ENCODE measurements at regions not wholly inside any gene's neighbourhood (a gene's known extent, or its start where the extent isn't known, plus 50 kb on each side); places are given as distances from the start of the nearest gene placed in this dataset.

GRCh38 chr5:66342341-66342880 lies 198.3 kb downstream of the SREK1 start:
- Histone ChIP-seq H4K20me1 (ENCODE audit: control insufficient read depth, insufficient read depth, insufficient read length) (no peaks in the 10 kb centered on the region), H3K27ac (ENCODE audit: insufficient read length, low read depth, low read length) (no peak overlapping the region), H2BK20ac (ENCODE audit: low read depth, low read length, poor library complexity, severe bottlenecking) (no peak overlapping the region), H3K4me2 (ENCODE audit: insufficient read depth, insufficient read length, low read length) (no peak overlapping the region), H2BK15ac (ENCODE audit: low read depth, low read length) (no peak overlapping the region), H3T11ph (ENCODE audit: low read length) (no peak overlapping the region), H3K27me3 (ENCODE audit: insufficient read depth, low read length) (no peaks in the 10 kb centered on the region), H2BK5ac (ENCODE audit: insufficient read length, low read length) (no peak overlapping the region), H4K5ac (ENCODE audit: insufficient read length, low read depth, low read length) (no peak overlapping the region), H3K9ac (ENCODE audit: extremely low read depth, insufficient read length, low read length) (no peak overlapping the region), H2AK5ac (ENCODE audit: insufficient read length, low read length) (no peak overlapping the region), H2BK12ac (ENCODE audit: insufficient read length, low read depth, low read length) (no peak overlapping the region), H4K8ac (replicated peaks; ENCODE audit: insufficient read length, low read depth, low read length) (no peak overlapping the region), H3K79me2 (ENCODE audit: insufficient read depth, low read length) (no peaks in the 10 kb centered on the region), H3K23ac (ENCODE audit: insufficient read length, low read depth, low read length) (no peak overlapping the region), H3K23me2 (ENCODE audit: insufficient read length, low read depth, low read length, poor library complexity, severe bottlenecking) (no peaks in the 10 kb centered on the region), H2AFZ (ENCODE audit: low read length) (no peak overlapping the region), H2BK120ac (ENCODE audit: low read depth, low read length, poor library complexity, severe bottlenecking) (no peak overlapping the region), H3K18ac (ENCODE audit: insufficient read length, low read depth, low read length) (no peak overlapping the region), H3K4ac (ENCODE audit: low read depth, low read length) (no peak overlapping the region), H3K4me1 (ENCODE audit: insufficient read depth, low read length) (peaks cover 2% of the 10 kb centered on the region; the same call in 1 of the 2 replicates), H3K9me3 (ENCODE audit: control insufficient read depth, low read depth, low read length) (no peaks in the 10 kb centered on the region), H3K79me1 (ENCODE audit: insufficient read depth, low read depth, low read length, poor library complexity, severe bottlenecking) (no peaks in the 10 kb centered on the region), H3K14ac (ENCODE audit: insufficient read depth, low read length) (no peak overlapping the region), H3K56ac (ENCODE audit: insufficient read length, low read depth, low read length) (no peak overlapping the region), H4K91ac (ENCODE audit: insufficient read length, low read depth, low read length) (no peak overlapping the region)
- peaks cover 15 to 20% of the 10 kb centered on the region in 2 experiments for H3K4me1 Mint-ChIP-seq
- H3K27me3 Mint-ChIP-seq (ENCODE audit: low read depth), result no peaks in the 10 kb centered on the region; the same call in 1 of the 2 replicates
- no peak for TF ChIP-seq CTCF (conservative IDR thresholded peaks at IDR 0.05)
- DNase-seq, result no peak
- peaks cover 0 to 4% (median 0%) of the 10 kb centered on the region in 3 experiments; a peak in 1 of 7 replicates for H3K36me3 Mint-ChIP-seq (ENCODE audit: insufficient read depth in 1 of 3, low read depth in 3 of 3)
- peaks cover 0 to 3% of the 10 kb centered on the region in 2 experiments; a peak in 2 of 5 replicates for H3K9me3 Mint-ChIP-seq
- H3K27ac Mint-ChIP-seq, result no peak overlapping the region
- no peak overlapping the region for H3K4me3 Mint-ChIP-seq

Measured in H9 (cell line).